H1 (cell line): ENCODE measurements at regions not wholly inside any gene's neighbourhood (a gene's known extent, or its start where the extent isn't known, plus 50 kb on each side); places are given as distances from the start of the nearest gene placed in this dataset.

Source experiments
- NRF1 ChIP-seq: IDR thresholded peaks from 2 replicates; pipeline ENCODE4 v1.6.1; 2011; ENCODE audit warnings: mild to moderate bottlenecking, low read depth, low read length, improper control_type of control experiment
- POLR2A ChIP-seq, 2 experiments: IDR thresholded peaks; 1 replicate in 1 of 2; 2 replicates in 1 of 2; pipeline ENCODE4 v1.6.1; 2011; ENCODE audit warnings: low read depth in 2 of 2, low read length in 2 of 2, mild to moderate bottlenecking in 2 of 2; ENCODE audit errors: control extremely low read depth in 1 of 2
- SIN3A ChIP-seq, 2 experiments: IDR thresholded peaks in 1 of 2; conservative IDR thresholded peaks in 1 of 2; 2 replicates each; pipeline ENCODE4 v1.6.1; 2011 to 2012; ENCODE audit warnings: low read length in 2 of 2, improper control_type of control experiment in 1 of 2, low read depth in 1 of 2, mild to moderate bottlenecking in 1 of 2
- ZNF274 ChIP-seq: IDR thresholded peaks from 2 replicates; pipeline ENCODE4 v1.7.0; 2012; ENCODE audit warnings: low read length, borderline replicate concordance; ENCODE audit errors: extremely low read depth

DNA sequence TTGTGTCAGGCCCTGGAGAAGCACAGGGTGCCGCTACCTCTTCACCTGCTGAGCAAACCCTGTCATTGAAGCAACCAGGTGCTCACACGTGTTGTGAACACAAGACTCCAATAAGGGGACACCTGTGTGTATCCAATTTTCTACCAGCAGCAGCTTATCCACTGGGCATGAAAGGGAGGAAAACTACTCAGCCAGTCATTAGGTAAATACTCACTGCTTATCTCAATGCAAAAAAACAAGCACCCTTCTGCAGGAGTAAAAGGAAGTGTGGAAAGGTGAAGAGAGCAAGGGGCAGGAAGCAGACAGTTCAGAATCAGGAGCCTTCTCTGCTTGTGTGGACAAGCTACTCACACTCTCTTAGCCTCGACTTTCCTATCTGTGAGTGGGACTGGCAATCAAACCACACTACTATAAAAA is 148.9 kb downstream of the ETS2 start (continued):
- TF ChIP-seq SIN3A (conservative IDR thresholded peaks at IDR 0.05 in 1 of 2, IDR thresholded peaks at IDR 0.05 in 1 of 2; ENCODE audit: low read depth in 1 of 2, low read length in 2 of 2) (no peak), ZNF274 (no peak), POLR2A (IDR thresholded peaks at IDR 0.05; ENCODE audit: control extremely low read depth in 1 of 2, low read depth in 2 of 2, low read length in 2 of 2) (no peak), NRF1 (no peak)
- TF ChIP-seq, all 59 proteins: peak for 0
